ENCODE measurements at regions not wholly inside any gene's neighbourhood (a gene's known extent, or its start where the extent isn't known, plus 50 kb on each side); places are given as distances from the start of the nearest gene placed in this dataset.

DNA sequence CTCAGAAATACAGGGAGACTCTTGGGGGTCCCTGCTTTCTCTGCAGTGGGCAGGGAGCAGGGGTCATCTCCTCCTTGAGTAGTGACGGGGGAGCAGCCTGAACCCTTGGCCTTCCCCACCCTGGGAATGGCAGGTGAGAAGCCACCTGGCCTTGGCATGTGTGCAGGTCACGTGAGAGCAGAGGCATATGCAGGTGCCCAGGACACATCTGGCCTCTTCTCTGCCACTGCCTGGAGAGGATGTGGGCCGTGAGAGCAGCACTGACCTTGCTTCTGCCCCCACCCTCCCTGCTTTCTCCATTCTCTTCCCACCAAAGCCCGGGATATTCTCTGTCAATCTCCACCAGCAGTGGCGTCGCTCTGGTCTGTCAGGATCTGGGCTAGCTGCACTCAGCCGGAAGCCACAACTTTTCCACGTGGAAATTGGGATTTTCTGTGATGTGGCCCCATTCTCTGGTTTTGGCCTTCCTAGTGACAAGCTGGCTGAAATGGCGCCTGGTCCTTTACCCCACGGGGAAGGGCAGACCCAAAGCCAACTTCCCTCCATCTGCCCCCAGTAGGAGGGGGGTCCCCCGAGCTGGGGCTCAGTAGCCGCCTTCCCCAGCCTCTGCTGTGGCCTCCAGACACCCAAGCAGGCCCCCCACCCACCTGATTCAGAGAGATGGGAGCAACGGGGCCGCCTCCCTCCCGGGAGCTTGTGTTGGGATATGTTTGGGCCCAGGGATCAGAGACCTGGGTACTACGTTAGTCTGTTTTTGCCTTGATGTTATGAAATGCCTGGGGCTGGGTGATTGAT, 70.4 kb upstream of the FCN1 start:
- TF ChIP-seq, protein P1, sequence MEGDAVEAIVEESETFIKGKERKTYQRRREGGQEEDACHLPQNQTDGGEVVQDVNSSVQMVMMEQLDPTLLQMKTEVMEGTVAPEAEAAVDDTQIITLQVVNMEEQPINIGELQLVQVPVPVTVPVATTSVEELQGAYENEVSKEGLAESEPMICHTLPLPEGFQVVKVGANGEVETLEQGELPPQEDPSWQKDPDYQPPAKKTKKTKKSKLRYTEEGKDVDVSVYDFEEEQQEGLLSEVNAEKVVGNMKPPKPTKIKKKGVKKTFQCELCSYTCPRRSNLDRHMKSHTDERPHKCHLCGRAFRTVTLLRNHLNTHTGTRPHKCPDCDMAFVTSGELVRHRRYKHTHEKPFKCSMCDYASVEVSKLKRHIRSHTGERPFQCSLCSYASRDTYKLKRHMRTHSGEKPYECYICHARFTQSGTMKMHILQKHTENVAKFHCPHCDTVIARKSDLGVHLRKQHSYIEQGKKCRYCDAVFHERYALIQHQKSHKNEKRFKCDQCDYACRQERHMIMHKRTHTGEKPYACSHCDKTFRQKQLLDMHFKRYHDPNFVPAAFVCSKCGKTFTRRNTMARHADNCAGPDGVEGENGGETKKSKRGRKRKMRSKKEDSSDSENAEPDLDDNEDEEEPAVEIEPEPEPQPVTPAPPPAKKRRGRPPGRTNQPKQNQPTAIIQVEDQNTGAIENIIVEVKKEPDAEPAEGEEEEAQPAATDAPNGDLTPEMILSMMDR (IDR thresholded peaks at IDR 0.05; ENCODE audit: low read depth, low read length): no peak
- Histone ChIP-seq H3K4me3 (ENCODE audit: low read depth, low read length) (no peak overlapping the region), H3K9me3 (ENCODE audit: severe bottlenecking) (peaks cover 12% of the 10 kb centered on the region), H3K36me3 (no peaks in the 10 kb centered on the region), H3K27me3 (ENCODE audit: insufficient read depth, low read depth, severe bottlenecking) (no peaks in the 10 kb centered on the region), H3K27ac (no peak overlapping the region)
- peak; percentile 4 for DNase-seq

DNA sequence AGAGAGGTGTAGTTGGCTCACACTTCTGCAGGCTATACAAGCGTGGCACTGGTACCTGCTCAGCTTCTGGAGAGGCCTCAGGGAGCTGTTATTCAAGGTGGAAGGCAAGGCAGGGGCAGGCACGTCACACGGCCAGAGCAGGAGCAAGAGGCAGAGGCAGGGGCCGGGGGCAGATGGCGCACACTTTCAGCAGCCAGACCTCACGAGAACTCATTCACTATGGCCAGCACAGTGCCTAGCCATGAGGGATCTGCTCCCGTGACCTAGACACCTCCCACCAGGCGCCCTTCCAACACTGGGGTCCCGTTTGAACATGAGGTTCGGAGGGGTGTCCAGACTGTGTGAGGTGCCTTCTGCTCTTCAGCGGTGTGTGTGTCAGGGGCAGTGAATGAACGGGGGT, 71.0 kb upstream of the FCN1 start:
- TF ChIP-seq, protein P1 (IDR thresholded peaks at IDR 0.05; ENCODE audit: low read depth, low read length): no peak
- Histone ChIP-seq H3K36me3 (no peaks in the 10 kb centered on the region), H3K27me3 (ENCODE audit: insufficient read depth, low read depth, severe bottlenecking) (no peaks in the 10 kb centered on the region), H3K4me3 (ENCODE audit: low read depth, low read length) (no peak overlapping the region), H3K9me3 (ENCODE audit: severe bottlenecking) (peaks cover 12% of the 10 kb centered on the region), H3K27ac (no peak overlapping the region)
- DNase-seq: peak; percentile 6

DNA sequence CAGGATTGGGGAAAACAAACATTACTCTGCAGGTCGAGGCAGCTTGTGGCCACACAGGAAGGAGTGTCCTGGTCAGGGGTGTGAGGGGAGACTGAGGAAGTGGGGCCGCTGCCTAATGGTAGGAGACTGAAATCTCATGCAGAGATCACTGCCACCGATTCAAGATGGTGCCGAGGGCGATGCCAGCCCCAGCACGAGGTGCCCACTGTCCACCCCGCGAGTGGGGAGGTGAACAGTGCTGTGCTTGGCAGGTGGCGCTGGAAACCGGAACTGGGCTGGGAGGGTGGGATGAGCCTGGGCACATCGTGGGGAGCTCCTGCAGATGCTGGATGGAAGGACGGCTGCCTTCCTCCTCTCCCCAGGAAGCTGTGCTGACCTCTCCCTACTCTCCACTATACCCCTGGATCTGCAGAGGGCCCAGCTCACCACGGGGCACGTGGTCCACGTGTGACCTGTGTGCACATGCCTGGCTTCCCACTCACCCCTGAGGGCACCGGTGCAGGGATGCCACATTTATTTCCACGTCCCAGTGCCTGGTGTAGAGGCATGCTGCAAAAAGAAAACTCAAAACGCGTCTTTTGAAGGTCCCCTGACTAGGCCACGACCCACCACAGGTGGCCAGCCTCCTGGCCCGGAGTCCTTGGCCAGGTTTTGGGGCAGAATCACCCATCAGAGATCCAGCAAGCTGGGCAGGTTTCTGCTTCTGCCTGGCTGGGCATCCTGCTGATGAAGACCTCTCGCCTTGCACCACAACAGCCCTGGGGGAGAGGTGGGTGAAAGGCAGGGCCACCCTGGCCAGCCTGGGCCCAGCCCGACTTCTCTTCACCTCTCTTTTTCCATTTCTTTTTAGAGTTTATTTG, 71.7 kb upstream of the FCN1 start:
- Histone ChIP-seq H3K27ac (peak overlapping the region; percentile 22; the same call in 1 of the 2 replicates), H3K36me3 (no peaks in the 10 kb centered on the region), H3K9me3 (ENCODE audit: severe bottlenecking) (peaks cover 12% of the 10 kb centered on the region), H3K4me3 (ENCODE audit: low read depth, low read length) (no peak overlapping the region), H3K27me3 (ENCODE audit: insufficient read depth, low read depth, severe bottlenecking) (no peaks in the 10 kb centered on the region)
- DNase-seq: peak; percentile 4
- TF ChIP-seq, protein P1 (IDR thresholded peaks at IDR 0.05; ENCODE audit: low read depth, low read length): no peak

DNA sequence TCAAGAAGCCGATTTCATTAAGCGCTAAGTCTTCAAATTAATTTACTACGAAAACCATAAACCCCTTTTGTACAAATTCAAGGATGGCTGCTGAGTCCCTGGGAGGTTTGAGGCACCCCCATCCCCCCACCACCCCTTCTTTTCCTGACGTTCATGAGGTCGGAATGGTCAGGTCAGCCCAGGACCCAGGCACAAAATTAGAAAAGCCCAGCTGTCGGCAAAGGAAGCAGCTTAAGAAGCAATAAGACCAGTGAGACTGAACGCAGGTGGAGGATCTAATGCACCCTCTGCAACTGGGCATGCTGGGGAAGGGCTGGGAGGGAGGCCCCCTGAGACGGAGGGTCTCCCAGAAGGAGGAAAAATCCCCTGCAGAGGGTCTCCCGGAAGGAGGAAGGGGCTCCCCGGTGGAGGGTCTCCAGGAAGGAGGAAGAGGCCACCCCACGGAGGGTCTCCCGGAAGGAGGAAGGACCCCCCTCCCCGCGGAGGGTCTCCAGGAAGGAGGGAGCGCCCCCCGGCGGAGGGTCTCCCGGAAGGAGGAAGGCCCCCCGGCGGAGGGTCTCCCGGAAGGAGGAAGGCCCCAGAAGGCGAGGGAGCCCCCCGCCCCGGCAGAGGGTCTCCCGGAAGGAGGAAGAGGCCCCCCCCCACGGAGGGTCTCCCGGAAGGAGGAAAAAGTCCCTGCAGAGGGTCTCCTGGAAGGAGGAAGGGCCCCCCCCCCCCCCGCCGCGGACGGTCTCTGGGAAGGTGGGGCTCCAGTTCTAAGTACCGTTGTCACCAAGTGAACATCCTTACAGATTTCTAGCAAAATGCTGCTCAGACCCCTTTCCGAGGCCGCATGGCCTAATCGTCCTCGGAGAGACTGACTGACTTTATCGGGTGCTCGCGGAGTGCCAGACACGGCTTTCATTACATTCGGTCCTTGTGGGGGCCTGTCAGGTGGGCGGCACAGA, 74.4 kb upstream of the FCN1 start:
- H3K36me3 ChIP-seq: no peaks in the 10 kb centered on the region
- TF ChIP-seq, protein P1 (IDR thresholded peaks at IDR 0.05; ENCODE audit: low read depth, low read length): no peak
- DNase-seq: peak; percentile 90
- H3K27me3 ChIP-seq (ENCODE audit: insufficient read depth, low read depth, severe bottlenecking): no peaks in the 10 kb centered on the region
- H3K4me3 ChIP-seq (ENCODE audit: low read depth, low read length): peak overlapping the region; percentile 26
- H3K9me3 ChIP-seq (ENCODE audit: severe bottlenecking): peaks cover 10% of the 10 kb centered on the region
- peak overlapping the region; percentile 94 for H3K27ac ChIP-seq

DNA sequence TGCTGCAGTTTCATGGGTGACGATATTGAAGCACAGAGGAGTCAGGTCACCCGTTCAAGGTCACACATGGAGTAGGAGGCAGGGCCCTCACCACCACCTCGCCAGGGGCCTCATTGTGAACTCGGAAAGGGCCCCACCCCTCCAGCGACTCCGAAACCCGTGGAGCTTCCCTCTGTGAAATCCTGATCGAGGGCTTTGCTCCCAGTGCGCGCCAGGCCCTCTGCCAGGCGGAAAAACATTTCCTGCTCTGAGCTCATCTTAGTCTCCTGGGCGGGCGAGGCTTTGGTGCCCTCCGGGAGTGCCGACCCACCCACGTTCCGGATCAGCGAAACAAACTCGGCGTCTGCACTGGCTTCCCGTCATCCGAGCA, 75.0 kb upstream of the FCN1 start:
- DNase-seq: no peak
- H3K4me3 ChIP-seq (ENCODE audit: low read depth, low read length): no peak overlapping the region
- TF ChIP-seq, protein P1 (IDR thresholded peaks at IDR 0.05; ENCODE audit: low read depth, low read length): no peak
- peak overlapping the region; percentile 51; the same call in 1 of the 2 replicates for H3K27ac ChIP-seq
- H3K36me3 ChIP-seq: no peaks in the 10 kb centered on the region
- H3K9me3 ChIP-seq (ENCODE audit: severe bottlenecking): peaks cover 4% of the 10 kb centered on the region
- no peaks in the 10 kb centered on the region for H3K27me3 ChIP-seq (ENCODE audit: insufficient read depth, low read depth, severe bottlenecking)
